CD4-positive, CD25-positive, alpha-beta regulatory T cell (primary cell): ENCODE measurements at regions not wholly inside any gene's neighbourhood (a gene's known extent, or its start where the extent isn't known, plus 50 kb on each side); places are given as distances from the start of the nearest gene placed in this dataset.

ENCODE experiments used
- ATAC-seq, 2 donors: fragments of 150-1000 bp; cut with Tn5 transposase; one replicate each; pipeline ENCODE4 v1.10.0; 2021; ENCODE audit warnings: low read depth in 2 of 2, moderate number of reproducible peaks in 2 of 2, moderate library complexity in 1 of 2
- DNase-seq, 3 donors: peaks; one replicate each; pipeline versions ENCODE4 v3.0.0 to v3.0.0-alpha.2; 2012 to 2022; ENCODE audit warnings: mixed read lengths in 1 of 3
- H3K27ac ChIP-seq: one replicate; pipeline ENCODE4 v1.7.0; 2013; ENCODE audit warnings: mild to moderate bottlenecking, low read length; ENCODE audit not compliant: insufficient read depth, poor library complexity, severe bottlenecking
- H3K27me3 ChIP-seq: one replicate; pipeline ENCODE4 v1.7.0; 2013; ENCODE audit warnings: low read length; ENCODE audit not compliant: control insufficient read depth, insufficient read depth
- H3K36me3 ChIP-seq: one replicate; pipeline ENCODE4 v1.7.0; 2013; ENCODE audit warnings: mild to moderate bottlenecking, low read length, moderate library complexity; ENCODE audit not compliant: control insufficient read depth, insufficient read depth
- H3K4me1 ChIP-seq: 2 replicates; pipeline ENCODE4 v1.7.0; 2013; ENCODE audit warnings: mild to moderate bottlenecking, low read length; ENCODE audit not compliant: insufficient read depth, control insufficient read depth, poor library complexity, severe bottlenecking
- H3K4me3 ChIP-seq: one replicate; pipeline ENCODE4 v1.7.0; 2013; ENCODE audit warnings: low read depth, mild to moderate bottlenecking, low read length, moderate library complexity
- H3K9me3 ChIP-seq, 2 experiments: 1 replicate in 1 of 2; 2 replicates in 1 of 2; pipeline ENCODE4 v1.7.0; 2013; ENCODE audit warnings: low read length in 2 of 2, mild to moderate bottlenecking in 1 of 2, moderate library complexity in 1 of 2; ENCODE audit not compliant: control insufficient read depth in 2 of 2
- H3K27ac Mint-ChIP-seq, 3 donors: one replicate each; pipeline ENCODE4 v1.8.0; 2020 to 2022; ENCODE audit warnings: mild to moderate bottlenecking in 3 of 3, mixed read lengths in 3 of 3, moderate library complexity in 2 of 3
- H3K27me3 Mint-ChIP-seq: one replicate; pipeline ENCODE4 v1.8.0; 2022; ENCODE audit warnings: mild to moderate bottlenecking, mixed read lengths
- H3K36me3 Mint-ChIP-seq: one replicate; pipeline ENCODE4 v1.8.0; 2020; ENCODE audit warnings: mixed read lengths
- H3K4me1 Mint-ChIP-seq, 4 donors: one replicate each; pipeline ENCODE4 v1.8.0; 2020 to 2022; ENCODE audit warnings: mixed read lengths in 4 of 4, mild to moderate bottlenecking in 1 of 4
- H3K4me3 Mint-ChIP-seq, 4 donors: one replicate each; pipeline ENCODE4 v1.8.0; 2020 to 2022; ENCODE audit warnings: mild to moderate bottlenecking in 4 of 4, mixed read lengths in 4 of 4, moderate library complexity in 3 of 4
- H3K9me3 Mint-ChIP-seq, 7 donors: one replicate each; pipeline ENCODE4 v1.8.0; 2020 to 2022; ENCODE audit warnings: mixed read lengths in 7 of 7, mild to moderate bottlenecking in 3 of 7, moderate library complexity in 2 of 7

DNA sequence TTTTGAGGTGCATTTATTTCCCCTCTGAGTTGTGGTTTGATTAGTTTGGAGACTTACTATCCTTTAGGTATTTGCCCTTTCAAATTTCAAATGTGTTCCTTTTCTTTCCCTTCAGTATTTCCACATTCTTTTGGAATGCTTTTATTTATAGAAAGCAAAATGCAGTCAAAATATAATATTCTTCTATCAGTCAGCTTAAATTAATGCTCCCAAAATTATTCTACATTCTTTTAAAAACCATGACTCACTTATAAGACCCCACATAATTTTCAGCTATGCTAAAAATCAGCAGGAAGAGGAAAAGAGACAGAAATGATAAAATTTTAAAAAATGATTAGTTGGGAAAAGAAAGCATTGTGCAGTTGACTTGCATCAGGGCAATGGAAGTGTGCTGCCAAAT, 180.0 kb upstream of the SMLR1 start:
- H3K4me3 Mint-ChIP-seq: no peak overlapping the region
- Histone ChIP-seq H3K4me1 (no peaks in the 10 kb centered on the region), H3K27ac (no peak overlapping the region), H3K4me3 (no peak overlapping the region), H3K36me3 (no peaks in the 10 kb centered on the region), H3K27me3 (no peaks in the 10 kb centered on the region), H3K9me3 (peaks cover 0 to 12% of the 10 kb centered on the region in 2 experiments)
- ATAC-seq: no peak
- H3K36me3 Mint-ChIP-seq: peaks cover 3% of the 10 kb centered on the region
- H3K27ac Mint-ChIP-seq: no peak overlapping the region
- H3K4me1 Mint-ChIP-seq: no peaks in the 10 kb centered on the region
- peaks cover 0 to 22% (median 3%) of the 10 kb centered on the region in 7 donors for H3K9me3 Mint-ChIP-seq
- peaks cover 11% of the 10 kb centered on the region for H3K27me3 Mint-ChIP-seq
- no peak for DNase-seq

DNA sequence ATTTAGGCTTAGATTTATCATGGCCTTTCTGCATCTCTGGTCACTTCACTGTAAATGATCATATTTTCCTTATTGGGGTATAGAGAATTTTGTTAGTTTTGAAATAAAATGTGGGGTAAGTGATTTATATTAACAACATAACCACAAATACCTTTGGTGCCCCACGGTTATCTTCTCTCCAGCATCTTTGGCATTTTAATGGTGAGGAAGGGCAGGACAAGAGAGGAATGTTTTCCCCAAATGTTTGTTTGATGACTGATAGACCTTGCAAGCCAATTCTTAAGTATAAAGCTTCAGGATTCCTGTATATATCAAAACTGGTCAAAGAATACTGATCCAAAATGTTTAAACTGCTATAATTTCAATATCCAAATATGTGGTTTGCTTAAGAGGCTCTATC, 171.6 kb upstream of the SMLR1 start:
- Histone ChIP-seq H3K4me1 (no peaks in the 10 kb centered on the region), H3K27me3 (no peaks in the 10 kb centered on the region), H3K27ac (no peak overlapping the region), H3K9me3 (no peaks in the 10 kb centered on the region), H3K36me3 (no peaks in the 10 kb centered on the region), H3K4me3 (no peak overlapping the region)
- no peak for ATAC-seq
- peaks cover 4% of the 10 kb centered on the region for H3K27me3 Mint-ChIP-seq
- peaks cover 3% of the 10 kb centered on the region for H3K36me3 Mint-ChIP-seq
- no peak overlapping the region for H3K27ac Mint-ChIP-seq
- H3K9me3 Mint-ChIP-seq: peaks cover 0 to 2% (median 0%) of the 10 kb centered on the region in 7 donors
- DNase-seq: no peak
- no peak overlapping the region for H3K4me3 Mint-ChIP-seq
- peaks cover 0 to 4% (median 0%) of the 10 kb centered on the region in 4 donors for H3K4me1 Mint-ChIP-seq

DNA sequence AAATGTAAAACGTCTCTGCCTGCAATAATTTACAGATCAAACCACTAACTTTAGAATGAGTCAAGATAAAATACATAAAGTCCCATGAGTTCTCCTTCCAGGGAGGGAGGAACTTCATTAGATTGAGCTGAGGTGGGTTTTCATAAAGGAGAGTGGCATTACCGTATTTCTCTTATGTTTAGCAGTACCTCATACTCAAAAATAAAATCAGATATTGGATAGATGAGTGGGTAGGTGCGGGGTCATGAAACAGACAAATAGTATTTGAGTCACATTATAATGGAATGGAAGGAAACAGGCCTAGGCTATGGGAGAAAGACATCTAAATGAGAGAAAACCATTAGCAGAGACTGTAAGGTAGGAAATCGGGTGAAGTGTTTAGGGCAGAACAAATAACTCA, 166.1 kb upstream of the SMLR1 start:
- Mint-ChIP-seq H3K27me3 (peaks cover 4% of the 10 kb centered on the region), H3K27ac (no peak overlapping the region), H3K9me3 (peaks cover 0 to 2% (median 0%) of the 10 kb centered on the region in 7 donors), H3K4me3 (no peak overlapping the region), H3K4me1 (peaks cover 0 to 4% (median 0%) of the 10 kb centered on the region in 4 donors), H3K36me3 (no peaks in the 10 kb centered on the region)
- Histone ChIP-seq H3K36me3 (no peaks in the 10 kb centered on the region), H3K27ac (no peak overlapping the region), H3K4me3 (no peak overlapping the region), H3K9me3 (no peaks in the 10 kb centered on the region), H3K4me1 (no peaks in the 10 kb centered on the region), H3K27me3 (no peaks in the 10 kb centered on the region)
- ATAC-seq (no peak), DNase-seq (no peak)

DNA sequence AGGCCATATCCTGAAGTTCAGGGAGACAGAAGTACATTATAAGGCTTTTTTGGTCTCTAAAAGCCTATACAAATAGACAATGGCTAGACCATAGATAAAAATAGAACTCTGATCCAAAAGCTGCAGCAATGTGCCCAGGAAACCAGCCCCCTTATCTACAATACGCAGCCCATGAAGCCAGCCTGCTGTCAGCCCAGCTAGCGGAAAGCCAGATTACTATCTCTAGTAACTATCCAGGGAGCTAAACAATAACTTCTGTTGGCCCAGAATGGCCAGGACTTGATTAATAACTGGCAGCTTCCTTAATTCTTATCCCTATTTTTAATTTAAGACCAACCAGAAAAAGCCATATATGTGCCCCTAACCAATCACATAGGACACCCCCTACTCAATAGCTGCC, 160.4 kb upstream of the SMLR1 start:
- no peak overlapping the region for H3K27ac Mint-ChIP-seq
- Histone ChIP-seq H3K4me3 (no peak overlapping the region), H3K27ac (no peak overlapping the region), H3K9me3 (no peaks in the 10 kb centered on the region), H3K36me3 (no peaks in the 10 kb centered on the region), H3K27me3 (no peaks in the 10 kb centered on the region), H3K4me1 (no peaks in the 10 kb centered on the region)
- DNase-seq: no peak
- no peak for ATAC-seq
- H3K36me3 Mint-ChIP-seq: no peaks in the 10 kb centered on the region
- H3K4me3 Mint-ChIP-seq: no peak overlapping the region
- no peaks in the 10 kb centered on the region for H3K27me3 Mint-ChIP-seq
- peaks cover 0 to 5% (median 0%) of the 10 kb centered on the region in 7 donors for H3K9me3 Mint-ChIP-seq
- H3K4me1 Mint-ChIP-seq: no peaks in the 10 kb centered on the region

DNA sequence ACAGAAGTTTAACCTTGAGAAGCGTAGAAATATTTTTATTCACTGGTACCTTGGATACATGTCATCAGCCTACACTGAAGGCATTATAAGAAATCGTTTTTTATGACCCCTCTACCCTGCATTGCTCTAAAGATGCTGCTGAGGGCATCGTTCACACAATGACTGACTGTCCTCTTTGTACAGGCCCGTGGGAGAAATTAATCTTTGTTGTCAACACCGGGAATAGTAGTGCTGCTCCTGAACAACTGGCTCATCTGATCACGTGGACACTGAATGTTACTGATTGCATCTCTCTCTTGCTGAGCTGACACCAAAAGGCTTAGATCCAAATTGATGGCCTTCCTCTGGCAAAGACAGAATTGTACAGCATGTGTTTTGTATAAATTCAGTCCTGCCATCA, 157.1 kb upstream of the SMLR1 start:
- H3K36me3 ChIP-seq: no peaks in the 10 kb centered on the region
- Mint-ChIP-seq H3K4me3 (no peak overlapping the region), H3K27me3 (no peaks in the 10 kb centered on the region), H3K9me3 (peaks cover 0 to 4% (median 0%) of the 10 kb centered on the region in 7 donors), H3K36me3 (no peaks in the 10 kb centered on the region), H3K27ac (no peak overlapping the region), H3K4me1 (no peaks in the 10 kb centered on the region)
- DNase-seq (no peak), ATAC-seq (no peak)
- no peaks in the 10 kb centered on the region for H3K9me3 ChIP-seq
- no peak overlapping the region for H3K4me3 ChIP-seq
- H3K27ac ChIP-seq: no peak overlapping the region
- no peaks in the 10 kb centered on the region for H3K4me1 ChIP-seq
- H3K27me3 ChIP-seq: no peaks in the 10 kb centered on the region

DNA sequence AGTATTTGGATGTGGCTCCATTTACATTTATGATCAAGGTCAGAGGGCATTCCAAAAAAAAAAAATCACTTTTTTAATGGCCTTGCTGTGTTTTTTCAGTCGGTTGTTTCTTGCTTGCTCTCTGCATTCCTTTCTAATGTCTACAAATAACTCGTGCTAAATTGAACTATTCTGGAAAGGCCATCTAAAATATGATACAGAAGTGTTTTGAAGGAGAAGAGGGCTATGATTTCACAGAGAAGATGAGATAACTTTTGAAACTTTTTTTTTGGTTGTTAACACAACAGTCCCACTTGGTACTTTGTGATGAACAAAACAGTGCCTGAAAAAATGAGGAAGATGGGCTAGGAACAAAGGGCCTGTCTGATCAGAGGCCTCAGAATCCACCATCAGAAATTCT, 156.1 kb upstream of the SMLR1 start:
- H3K27me3 ChIP-seq: no peaks in the 10 kb centered on the region
- no peak overlapping the region for H3K27ac ChIP-seq
- H3K36me3 Mint-ChIP-seq: no peaks in the 10 kb centered on the region
- no peaks in the 10 kb centered on the region for H3K27me3 Mint-ChIP-seq
- no peaks in the 10 kb centered on the region for H3K4me1 ChIP-seq
- peaks cover 0 to 3% (median 0%) of the 10 kb centered on the region in 7 donors for H3K9me3 Mint-ChIP-seq
- no peak for DNase-seq
- H3K27ac Mint-ChIP-seq: no peak overlapping the region
- no peaks in the 10 kb centered on the region for H3K36me3 ChIP-seq
- no peaks in the 10 kb centered on the region for H3K9me3 ChIP-seq
- H3K4me1 Mint-ChIP-seq: no peaks in the 10 kb centered on the region
- ATAC-seq: no peak
- no peak overlapping the region for H3K4me3 Mint-ChIP-seq
- no peak overlapping the region for H3K4me3 ChIP-seq

DNA sequence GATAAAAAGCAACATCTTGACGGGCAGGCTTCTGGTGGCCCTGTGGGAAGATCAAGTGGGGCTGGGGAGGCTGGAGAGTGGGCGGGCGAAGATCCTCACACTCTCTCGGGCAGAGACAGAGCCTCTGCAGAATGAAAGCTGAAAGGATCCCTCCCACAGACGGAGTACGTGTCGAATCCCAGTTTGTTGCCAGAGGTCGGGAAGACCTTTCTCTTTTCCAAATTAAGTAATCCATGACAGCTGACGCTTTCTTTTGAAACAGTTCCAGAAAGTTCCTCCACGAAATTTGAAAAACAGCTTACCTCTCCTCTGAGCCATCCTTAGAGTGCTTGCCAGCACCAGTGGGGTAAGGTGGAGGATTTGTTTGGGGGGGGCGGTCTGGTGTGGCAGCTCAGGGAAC, 155.6 kb upstream of the SMLR1 start:
- no peaks in the 10 kb centered on the region for H3K36me3 Mint-ChIP-seq

DNA sequence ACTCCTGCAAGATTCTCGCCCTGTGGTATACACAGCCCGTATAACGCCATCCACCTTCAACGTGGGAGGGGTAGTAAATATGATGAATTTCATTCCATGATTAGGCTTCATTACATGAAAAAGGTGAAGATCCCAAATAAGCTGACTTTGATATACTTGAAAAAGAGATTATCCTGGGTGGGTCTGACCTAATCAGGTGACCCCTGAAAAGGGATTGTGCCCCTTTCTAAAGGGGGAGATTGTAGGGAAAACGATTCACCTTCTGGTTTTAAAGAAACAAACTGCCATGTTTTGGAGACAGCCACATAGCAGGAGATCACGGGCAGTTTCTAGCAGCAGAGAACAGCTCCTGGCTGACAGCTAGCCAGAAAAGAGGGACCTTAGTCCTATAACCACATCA, 155.1 kb upstream of the SMLR1 start:
- Histone ChIP-seq H3K27me3 (no peaks in the 10 kb centered on the region), H3K9me3 (no peaks in the 10 kb centered on the region), H3K4me1 (no peaks in the 10 kb centered on the region), H3K27ac (no peak overlapping the region), H3K4me3 (no peak overlapping the region), H3K36me3 (no peaks in the 10 kb centered on the region)
- Mint-ChIP-seq H3K27ac (no peak overlapping the region), H3K27me3 (no peaks in the 10 kb centered on the region), H3K36me3 (no peaks in the 10 kb centered on the region), H3K4me1 (no peaks in the 10 kb centered on the region), H3K9me3 (peaks cover 0 to 4% (median 2%) of the 10 kb centered on the region in 7 donors), H3K4me3 (no peak overlapping the region)
- DNase-seq (no peak), ATAC-seq (no peak)

More for the DNA sequence above, 155.6 kb upstream of the SMLR1 start:
- no peaks in the 10 kb centered on the region for H3K4me1 Mint-ChIP-seq
- no peak for ATAC-seq
- Histone ChIP-seq H3K27me3 (no peaks in the 10 kb centered on the region), H3K4me3 (no peak overlapping the region), H3K9me3 (no peaks in the 10 kb centered on the region), H3K36me3 (no peaks in the 10 kb centered on the region), H3K4me1 (no peaks in the 10 kb centered on the region), H3K27ac (no peak overlapping the region)
- no peak overlapping the region for H3K27ac Mint-ChIP-seq
- no peaks in the 10 kb centered on the region for H3K27me3 Mint-ChIP-seq
- no peak for DNase-seq
- peaks cover 0 to 3% (median 2%) of the 10 kb centered on the region in 7 donors for H3K9me3 Mint-ChIP-seq
- H3K4me3 Mint-ChIP-seq: no peak overlapping the region
